GOT3 (cell line): ENCODE measurements at regions not wholly inside any gene's neighbourhood (a gene's known extent, or its start where the extent isn't known, plus 50 kb on each side); places are given as distances from the start of the nearest gene placed in this dataset.

Experiments used
- DNase-seq: peaks from one replicate; lab custom pipeline; 2025; ENCODE audit warnings: mixed read lengths; lab: John Stamatoyannopoulos, UW

DNA sequence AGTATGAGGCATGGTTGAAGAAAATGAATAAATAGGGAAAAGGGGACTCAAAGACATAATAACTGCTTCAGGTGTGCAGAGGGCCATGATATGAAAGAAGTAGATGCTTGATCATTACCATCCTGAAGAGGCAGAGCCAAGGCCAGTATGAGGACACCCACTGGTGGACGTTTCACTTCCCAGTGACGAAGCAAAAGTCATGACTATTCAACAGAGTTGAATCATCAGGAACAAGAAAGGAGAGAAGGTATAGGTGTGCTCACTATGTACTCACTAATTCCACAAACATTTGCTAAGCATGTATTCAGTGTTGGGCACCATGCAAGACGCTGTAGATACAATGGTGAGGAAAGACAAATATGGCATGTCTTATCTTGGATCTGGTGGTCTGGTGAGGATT is 319.2 kb upstream of the RUNX1 start:
- no peak for DNase-seq

DNA sequence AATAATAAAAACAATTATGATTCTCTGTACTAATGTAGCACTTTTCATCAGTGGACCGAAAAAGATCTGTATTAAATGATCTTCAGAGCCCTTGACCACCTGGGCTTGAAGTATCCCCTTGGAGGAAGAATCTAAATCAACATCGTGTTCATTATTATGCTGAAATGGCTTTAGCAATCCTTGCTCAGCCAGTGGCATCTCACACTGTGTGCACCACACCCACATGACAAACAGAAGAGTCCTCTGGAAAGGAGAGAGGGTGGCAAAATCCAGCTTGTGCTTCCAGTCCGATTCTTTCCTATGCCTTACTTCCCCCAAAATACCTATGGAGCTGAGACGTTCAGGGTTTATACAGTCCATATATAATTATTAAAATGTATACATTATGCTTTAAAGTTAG is 318.5 kb upstream of the RUNX1 start:
- no peak for DNase-seq

DNA sequence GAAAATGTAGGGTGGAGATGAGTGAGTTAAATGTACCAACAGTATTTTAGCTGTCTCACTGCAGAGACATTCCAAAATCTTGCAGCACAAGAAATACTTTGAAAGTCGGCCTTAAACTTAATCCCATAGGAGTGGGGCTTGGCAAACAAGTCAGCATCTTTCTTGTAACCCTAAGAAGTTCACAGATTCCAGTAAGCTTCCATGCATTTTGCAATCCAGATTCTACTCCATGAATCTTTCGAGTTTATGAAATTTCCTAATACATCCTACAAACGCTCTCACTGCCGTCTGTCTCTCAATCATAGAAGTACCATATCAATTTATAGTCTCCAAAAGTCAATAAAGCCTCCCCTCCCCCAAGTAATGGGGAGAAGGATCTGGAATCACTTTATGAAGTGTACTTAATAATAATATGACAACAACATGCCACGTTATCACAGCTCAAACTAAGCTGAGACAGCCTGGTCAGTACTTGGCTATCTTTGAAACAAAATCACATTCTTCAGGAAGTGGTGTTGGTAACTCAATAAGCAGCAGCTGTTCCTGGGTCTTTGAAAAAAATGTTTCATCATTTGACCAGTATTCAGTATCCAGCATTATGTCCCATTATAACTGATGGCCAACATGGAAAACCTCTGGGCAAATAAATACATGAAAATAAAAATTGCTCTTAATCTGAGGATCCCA is 317.4 kb upstream of the RUNX1 start:
- DNase-seq = no peak

DNA sequence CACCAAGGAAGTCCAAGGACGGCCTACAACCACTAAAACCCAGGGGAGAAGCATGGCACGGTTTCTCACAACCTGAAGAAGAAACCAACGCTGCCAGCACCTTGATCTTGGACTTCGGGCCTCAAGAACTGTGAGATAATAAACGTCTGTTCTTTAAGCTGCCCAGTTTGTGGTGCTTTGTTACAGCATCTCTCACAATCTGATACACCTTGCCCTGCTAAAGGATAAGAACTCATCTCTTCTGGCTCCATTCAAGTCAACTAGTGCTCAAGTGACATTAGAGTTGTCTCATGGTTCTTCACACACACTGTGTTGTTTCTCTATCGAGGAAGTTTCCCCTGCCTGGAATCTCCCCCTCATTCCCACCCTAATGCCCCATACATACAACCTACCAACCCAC is 314.4 kb upstream of the RUNX1 start:
- no peak for DNase-seq

DNA sequence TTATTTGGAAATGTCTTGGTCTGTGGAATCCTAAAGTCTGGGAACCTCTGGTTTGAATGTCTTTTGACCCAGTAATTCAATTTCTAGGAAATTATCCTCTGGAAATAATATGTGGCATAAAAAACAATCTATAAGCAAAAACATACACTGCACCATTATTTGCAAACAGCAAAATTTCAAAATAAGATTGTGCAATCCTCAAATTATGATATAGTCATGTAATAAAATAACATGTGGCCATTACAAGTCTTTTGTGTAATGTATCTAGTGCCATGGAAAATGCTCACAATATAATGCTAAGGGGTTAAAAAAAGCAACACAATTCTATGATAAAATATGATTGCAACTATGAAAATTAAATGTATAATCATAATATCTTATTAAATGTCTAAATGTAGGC is 312.9 kb upstream of the RUNX1 start:
- DNase-seq = no peak

DNA sequence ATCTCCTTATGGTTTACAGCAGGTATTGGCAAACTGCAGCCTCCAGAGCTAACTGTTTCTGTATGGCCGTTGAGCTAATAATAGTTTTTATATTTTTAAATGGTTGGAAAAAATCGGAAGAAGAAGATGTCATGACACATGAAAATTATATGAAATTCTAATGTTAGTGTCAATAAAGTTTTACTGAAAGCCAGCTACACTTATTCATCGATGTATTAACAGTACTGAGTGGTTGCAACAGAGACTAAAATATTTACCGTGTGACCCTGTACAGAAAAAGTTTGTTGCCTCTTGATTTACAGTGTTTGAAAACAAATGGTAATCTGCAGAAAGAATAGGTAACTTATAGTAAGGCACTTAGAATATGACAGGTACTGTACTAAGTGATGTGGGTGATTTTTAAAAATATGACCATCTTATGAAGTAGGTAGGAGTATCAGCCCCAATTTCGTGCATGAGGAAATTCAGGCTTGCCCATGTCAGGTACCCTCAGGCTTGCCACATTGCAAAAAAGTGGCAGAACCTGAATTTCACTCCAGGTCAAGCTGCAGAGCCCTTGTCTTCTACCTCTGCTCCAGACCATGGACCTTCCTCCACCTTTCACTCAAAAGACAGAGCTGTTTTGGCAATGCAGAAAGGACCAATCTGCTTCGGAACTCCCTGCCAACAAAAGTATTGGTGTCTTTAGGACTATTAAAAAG is 311.9 kb upstream of the RUNX1 start:
- DNase-seq = no peak

DNA sequence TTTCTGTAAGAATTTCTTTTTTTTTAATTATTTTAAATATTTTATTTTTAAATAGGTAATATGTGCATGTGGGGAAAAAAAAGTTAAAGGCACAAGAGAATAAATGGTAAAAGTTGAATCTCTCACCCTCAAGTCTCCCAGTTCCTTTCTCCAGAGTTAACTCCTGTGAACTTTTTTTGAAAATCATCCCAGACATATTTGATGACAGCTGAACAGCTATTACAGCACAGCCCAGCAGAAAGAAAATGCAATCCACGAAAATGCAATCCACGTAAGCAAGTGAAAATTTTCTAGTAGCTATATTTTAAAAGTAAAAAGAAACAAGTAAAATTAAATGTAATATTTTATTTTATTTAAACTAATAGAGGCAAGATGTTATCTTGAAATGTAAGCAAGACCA is 310.0 kb upstream of the RUNX1 start:
- DNase-seq = no peak

DNA sequence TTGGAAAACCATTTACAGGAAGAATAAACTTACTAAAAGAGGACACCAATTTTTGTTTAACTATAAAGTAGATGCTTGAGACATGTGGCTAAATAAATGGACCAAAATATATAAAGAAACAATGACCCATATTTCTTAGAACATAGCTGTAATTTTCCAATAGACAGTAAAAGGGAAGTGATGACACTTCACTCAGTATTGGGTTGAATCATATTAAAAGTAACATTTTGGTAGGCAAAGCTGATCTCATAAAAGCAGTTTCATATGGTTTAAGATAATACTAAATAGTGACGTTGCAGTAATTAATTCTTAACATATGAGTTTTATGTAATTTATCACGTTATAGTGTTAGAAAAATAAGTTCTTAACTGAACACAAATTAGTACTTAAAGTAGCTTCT is 308.9 kb upstream of the RUNX1 start:
- DNase-seq = no peak

DNA sequence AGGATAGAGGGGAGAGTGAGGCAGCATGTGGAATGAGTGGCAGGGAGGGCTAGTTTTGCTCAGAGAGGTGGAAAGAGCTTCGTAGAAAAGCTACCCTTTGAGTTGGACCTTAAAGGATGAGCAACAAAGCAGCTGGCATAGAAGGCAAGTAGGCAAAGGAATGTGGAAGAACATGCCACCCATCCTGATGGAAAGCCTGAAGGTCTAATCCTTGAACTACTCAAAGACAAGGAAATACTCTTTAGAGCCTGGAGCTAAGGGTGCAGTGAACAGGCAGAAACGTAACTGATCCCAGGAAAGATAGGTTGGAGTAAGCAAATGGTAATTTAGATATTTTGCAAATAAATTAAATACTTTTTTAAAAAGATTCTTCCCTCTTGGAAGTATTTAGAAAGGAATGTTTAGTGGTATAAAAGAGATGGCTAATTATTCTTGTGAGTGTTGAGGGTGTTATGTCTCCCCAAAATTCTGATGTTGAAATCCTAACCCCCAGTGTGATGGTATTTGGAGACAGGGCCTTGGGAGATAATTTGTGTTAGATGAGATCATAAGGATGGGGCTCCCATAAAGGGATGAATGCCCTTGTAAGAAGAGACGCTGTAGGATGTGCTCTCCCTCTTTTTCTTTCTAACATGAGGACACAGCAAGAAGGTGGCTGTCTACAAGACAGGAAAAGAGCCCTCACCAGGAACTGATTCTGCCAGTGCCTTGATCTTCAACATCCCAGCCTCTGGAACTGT is 308.1 kb upstream of the RUNX1 start:
- no peak for DNase-seq

DNA sequence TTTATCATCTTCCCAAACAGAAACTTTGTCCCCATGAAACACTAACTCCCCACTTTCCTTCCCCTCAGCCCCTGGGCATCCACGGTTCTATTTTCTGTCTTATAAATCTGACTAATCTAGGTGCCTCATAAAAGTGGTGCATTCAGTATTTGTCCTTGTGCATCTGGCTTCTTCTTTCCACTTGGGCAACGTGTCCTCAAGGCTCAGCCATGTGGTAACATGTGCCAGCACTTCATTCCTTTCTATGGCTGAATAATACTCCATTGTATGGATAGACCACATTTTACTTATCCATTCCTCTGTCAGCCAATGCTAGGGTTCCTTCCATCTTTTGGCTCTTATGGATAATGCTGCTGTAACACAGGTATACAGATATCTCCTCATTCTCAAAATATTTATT is 305.0 kb upstream of the RUNX1 start:
- DNase-seq = no peak

DNA sequence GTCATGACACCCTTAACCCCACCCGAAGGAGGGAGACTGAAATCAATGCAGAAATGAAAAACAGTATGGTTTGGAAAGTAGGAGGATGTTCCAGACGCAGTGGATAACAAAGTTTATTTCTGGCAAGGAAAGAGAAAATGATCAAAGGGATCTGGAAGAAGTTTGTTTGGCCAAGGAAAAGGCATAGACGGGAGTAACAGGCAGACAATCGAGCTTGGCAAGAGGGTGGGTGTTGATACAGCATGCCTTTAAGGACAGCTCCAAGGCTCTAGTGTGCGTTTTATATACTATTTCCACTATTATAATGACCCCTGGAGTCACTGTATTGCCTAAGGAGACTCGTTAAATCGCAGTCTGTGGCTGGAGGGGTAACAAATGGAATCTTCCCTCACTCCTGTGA is 303.7 kb upstream of the RUNX1 start:
- no peak for DNase-seq

DNA sequence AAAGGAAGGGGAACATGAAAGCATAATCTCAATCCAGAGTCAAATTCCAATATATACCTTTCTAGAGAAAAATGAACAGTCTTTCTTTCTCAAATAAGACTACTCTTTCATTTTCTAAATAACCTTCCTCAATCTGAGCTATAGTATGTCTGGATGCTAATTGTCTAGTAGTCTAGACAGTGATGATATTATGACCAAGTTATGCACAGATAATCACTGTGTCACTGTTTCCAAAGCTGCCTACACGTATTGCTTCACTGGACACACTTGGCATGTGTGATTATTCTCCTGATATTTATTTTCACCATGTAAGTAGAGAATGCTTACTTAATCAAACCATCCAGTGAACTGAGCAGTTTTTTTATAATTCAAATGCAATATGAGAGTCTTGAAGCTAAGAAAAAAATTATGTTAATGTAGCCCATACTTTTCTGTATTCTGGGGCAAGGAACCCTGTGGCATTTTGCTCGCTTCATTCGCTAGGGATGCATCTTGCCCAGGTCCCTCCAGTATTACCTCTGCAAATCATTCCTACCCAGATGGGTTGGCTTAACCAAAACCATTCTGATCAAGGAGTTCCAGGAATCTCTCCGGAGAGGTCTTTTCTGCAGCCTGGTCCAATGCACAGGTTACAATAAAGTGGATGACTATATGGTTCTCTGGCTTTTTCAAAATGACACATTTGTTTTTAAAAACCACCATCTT is 303.1 kb upstream of the RUNX1 start:
- no peak for DNase-seq

DNA sequence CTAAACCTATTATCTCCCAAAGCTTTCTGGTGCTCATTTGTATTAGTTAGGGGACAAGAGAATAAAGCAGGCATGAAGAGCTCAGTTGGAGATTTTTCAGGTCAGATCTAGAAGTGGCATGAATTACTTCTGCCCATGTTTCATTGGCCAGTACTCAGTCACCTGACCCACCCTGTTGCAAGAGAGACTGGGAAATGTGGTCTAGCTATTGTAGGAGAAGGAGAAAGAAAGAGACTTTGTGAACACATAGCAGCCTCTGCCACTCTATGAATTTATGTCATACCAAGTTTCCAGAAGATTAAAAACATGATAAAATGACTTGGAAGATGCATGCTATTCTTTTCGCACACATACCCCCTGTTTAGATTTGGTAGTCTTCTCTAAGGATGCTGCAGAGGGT is 302.3 kb upstream of the RUNX1 start:
- no peak for DNase-seq

DNA sequence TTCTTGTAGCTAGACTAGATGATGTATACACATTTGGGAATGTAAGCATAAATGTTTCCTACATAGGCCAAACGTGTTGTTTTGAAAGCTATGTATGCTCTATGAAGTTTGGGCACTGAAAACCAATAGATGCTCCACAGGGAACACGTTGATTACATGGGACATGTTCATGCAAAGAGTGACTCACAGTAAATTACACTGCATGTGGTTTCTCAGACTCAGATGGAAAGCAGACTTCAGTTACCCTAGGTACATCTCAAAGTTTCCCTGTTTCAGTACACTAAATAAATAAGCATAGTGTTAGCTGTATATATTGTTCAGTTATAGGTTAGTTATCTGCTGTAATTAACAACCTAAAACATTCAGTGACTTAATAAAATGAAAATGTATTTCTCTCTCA is 301.9 kb upstream of the RUNX1 start:
- DNase-seq = no peak

DNA sequence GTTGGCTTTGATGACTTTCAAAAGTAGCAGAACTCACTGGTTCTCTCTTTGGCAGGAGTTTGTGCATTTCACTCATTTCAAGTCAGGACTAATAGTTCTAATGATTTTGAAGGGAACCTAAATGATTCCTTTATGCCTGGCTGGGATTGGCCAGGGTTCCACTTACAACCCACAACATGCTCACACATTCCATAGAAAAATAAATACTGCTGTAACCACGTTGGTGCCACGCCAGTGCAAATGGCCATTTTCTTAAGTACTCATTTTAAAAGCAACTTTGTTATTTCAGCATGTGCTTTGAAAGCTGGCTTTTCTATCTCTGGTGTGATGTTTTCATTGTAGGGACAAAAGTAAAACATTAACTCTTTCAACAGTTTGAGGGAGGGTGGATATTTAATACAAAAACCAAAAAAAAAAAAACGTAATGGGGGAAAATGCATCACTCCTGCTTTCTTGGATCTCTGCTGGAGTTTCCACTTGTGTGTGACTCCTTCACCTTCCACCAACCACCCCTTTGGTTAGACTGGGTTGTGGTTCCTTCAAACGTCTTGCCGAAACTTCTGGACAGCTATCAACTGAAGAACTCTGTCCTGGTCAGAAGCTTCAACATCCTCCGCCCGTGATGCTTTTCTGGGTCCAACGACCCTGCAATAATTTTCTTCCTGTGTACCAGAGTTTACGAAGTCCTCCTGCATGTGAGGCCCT is 300.4 kb upstream of the RUNX1 start:
- no peak for DNase-seq

DNA sequence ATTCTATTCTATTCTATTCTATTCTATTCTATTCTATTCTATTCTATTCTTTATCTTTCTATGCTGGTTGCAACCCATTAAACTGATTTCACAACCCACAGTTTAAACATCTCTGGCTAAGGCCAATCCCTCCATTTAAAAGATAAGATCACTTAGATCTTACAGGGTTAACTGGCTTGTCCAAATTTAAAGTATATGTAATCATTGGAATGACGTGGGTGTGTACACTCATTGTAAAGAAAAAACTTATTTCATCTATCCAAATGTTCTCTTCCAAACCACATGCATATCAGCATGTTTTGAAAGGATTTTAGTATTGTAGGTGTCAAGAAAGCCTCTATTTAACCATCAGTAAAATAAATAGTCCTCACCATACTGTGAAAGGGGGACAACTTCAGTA is 299.6 kb upstream of the RUNX1 start:
- DNase-seq = no peak

DNA sequence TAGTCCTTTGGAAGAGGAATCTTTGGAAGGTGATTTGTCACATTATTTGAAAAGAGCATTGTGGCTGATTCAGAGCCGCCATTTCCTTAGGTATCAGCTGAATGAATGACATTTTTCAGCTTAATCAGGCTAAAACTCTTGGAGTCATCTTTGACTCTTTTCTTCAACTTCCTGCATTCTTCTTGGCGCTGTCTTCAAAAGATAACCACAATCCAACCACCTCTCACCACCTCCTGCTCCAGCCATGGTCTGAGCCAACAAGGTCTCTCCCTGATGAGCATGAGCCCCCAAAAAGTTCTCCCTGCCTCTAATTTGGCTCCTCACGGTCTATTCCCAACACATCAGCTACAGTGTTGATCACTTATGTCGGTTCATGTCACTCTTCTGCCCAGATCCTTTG is 297.6 kb upstream of the RUNX1 start:
- DNase-seq = no peak

DNA sequence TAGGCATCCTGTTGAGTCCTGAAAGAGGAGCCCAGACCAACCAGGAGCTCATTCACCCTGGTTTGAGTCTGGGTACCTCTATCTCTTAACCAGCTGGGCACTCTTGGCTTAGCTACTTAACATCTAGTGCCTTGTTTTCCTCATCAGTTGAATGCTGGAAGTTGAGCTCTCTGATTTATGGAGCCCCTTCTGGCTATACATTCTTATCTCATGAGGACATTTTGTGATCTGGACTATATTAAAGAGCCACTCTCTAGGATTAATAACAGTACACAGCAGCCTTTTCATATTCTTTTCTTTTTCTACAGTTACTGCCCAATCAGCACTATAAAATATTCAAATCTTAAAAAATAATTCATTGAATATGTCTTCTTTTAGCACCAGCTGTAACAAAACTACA is 296.9 kb upstream of the RUNX1 start:
- no peak for DNase-seq

DNA sequence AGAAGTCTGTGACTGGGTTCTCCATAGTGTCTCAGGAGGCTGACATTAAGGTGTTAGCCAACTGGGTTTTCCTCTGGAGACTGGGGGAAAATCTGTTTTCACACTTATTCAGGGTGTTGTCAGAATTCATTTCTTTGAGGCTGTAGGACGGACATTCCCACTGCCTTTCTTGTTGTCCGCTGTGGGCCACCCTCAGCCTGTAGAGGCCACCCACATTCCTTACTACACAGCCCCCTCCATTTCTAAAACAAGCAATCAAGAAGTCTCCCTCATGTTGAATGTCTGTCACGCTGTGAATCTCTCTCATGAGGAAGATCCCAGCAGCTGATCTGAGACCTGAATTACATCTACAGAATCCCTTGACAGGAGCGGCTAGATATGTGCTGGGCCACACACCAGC is 295.5 kb upstream of the RUNX1 start:
- DNase-seq = no peak

DNA sequence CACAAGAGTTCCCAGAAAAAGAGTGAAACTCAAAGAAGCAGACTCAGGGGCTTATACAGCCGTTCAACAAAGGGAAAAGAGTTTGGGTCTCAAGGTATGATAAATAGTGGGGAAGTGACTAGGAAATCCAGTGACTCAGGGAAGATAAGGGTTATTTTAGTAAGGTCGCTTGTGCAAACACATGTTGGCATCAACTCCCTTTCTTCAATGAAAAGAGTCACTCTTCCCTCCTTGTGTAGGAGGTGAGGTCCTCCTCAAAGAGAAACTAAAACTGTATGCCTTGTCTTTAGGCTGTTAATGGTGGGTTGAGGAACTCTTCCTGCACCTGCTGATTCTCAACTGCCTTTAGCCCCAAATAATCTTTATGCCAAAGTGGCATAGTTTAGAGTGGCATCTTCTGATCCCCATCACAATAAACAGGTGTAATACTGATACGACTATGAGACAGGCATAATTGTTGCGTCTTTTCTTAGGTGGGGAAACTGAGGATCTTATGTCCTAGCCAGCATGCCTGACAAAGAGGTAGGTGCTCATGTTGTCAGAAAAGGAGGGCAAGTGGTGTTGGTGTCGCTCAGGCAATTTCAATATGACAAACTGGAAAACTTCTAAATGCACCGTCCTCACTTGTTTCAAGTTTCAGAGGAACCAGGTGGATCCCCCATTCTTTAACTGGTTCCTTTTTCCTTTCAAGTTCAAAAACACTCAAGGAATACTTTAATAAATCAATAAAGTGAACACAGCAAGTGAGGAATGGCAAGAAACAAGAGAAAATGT is 294.1 kb upstream of the RUNX1 start:
- DNase-seq = no peak

DNA sequence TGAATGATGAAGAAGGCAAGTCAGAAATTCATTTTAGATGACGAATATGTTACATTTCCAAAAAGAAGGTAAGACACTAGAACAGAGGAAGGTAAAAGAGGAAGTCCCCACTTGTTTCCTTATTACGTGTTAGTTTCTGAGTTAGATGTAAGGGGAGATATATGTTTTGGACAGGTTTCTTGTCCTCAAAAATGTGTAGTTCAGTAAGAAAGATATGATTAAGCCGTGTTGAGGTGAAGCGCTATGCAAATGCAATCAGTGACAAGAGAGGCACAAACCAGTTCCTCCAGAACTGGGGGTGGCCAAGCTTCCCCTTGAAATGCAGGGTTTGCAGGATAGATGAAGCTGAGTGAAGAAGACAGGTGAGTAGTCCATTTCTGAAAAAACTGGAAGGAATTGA is 293.3 kb upstream of the RUNX1 start:
- DNase-seq = no peak
